Kidney (tissue), 13 donors: ENCODE measurements at regions not wholly inside any gene's neighbourhood (a gene's known extent, or its start where the extent isn't known, plus 50 kb on each side); places are given as distances from the start of the nearest gene placed in this dataset.

Experiments used
- DNase-seq, 5 donors: peaks; one replicate each; pipeline ENCODE4 v3.0.0-alpha.2; 2013 to 2020
- FAIRE-seq: peaks from 2 replicates; lab custom pipeline; 2012; peaks lifted over from hg19 to GRCh38; lab: Jason Lieb, UNC
- H3K27ac ChIP-seq, 2 donors: one replicate each; pipeline ENCODE4 v1.7.0; 2013; ENCODE audit warnings: low read depth in 2 of 2, low read length in 2 of 2, inconsistent platforms in 1 of 2
- H3K27me3 ChIP-seq: one replicate; pipeline ENCODE4 v1.7.1; 2013; ENCODE audit warnings: low read length, inconsistent platforms; ENCODE audit not compliant: control insufficient read depth, insufficient read depth
- H3K36me3 ChIP-seq, 3 donors: one replicate each; pipeline versions ENCODE4 v1.7.0 to v1.7.1; 2013; ENCODE audit warnings: low read length in 3 of 3, control low read depth in 1 of 3, inconsistent platforms in 1 of 3; ENCODE audit not compliant: insufficient read depth in 3 of 3, control insufficient read depth in 2 of 3
- H3K4me1 ChIP-seq, 3 donors: one replicate each; pipeline versions ENCODE4 v1.7.0 to v1.7.1; 2013; ENCODE audit warnings: low read length in 3 of 3, inconsistent platforms in 1 of 3, low read depth in 1 of 3; ENCODE audit not compliant: control insufficient read depth in 2 of 3, insufficient read depth in 2 of 3
- H3K4me3 ChIP-seq, 3 donors: one replicate each; pipeline versions ENCODE4 v1.7.0 to v1.8.1; 2013; ENCODE audit warnings: low read length in 3 of 3, control low read depth in 1 of 3, inconsistent platforms in 1 of 3
- H3K9ac ChIP-seq, 3 donors: one replicate each; pipeline versions ENCODE4 v1.7.0 to v1.7.1; 2013; ENCODE audit warnings: low read length in 3 of 3, control low read depth in 1 of 3, inconsistent platforms in 1 of 3
- H3K9me3 ChIP-seq, 3 donors: one replicate each; pipeline versions ENCODE4 v1.7.0 to v1.7.1; 2013; ENCODE audit warnings: low read length in 3 of 3, control low read depth in 1 of 3, inconsistent platforms in 1 of 3; ENCODE audit not compliant: control insufficient read depth in 2 of 3, insufficient read depth in 1 of 3
- intact Hi-C: fragments of 100-400 bp; cut with DNase I; formaldehyde crosslinking; loops from one replicate; pipeline ENCODE4 v1.11.1; 2022
- TF ChIP-seq, protein P1 (sequence below): IDR thresholded peaks from 3 replicates; pipeline ENCODE4 v1.5.1; 2012; ENCODE audit warnings: mild to moderate bottlenecking, moderate library complexity, borderline replicate concordance; ENCODE audit not compliant: insufficient read depth; ENCODE audit errors: extremely low read depth
- donor health status: control.
- donor health status: control.
- donor health status: control.
- donor health status: control.
- donor health status: control.
- donor health status: DM: yes; HTN: yes; CAD: no.
- donor health status: Normal renal cell carcinoma (clear cell type).

DNA sequence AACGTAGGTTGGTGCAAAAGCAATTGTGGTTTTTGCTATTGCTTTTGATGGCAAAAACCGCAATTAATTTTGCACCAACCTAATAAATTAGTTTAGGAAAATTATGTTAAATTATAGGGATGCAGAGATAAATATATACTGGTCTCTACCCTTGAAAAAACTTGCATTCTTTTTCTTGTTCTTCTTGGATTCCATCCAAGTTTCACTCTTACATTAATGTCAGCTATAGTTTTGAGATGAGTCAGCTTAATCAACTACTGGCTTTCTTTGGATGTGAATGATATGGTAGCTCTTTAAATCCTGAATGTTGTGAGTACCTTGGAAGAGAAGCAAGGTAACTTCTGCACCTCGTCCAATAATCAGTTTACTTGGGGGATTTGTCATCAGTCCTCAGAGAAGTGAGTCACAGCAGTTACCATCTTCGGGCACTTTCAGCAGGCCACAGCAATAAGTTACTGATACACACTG lies 549.0 kb upstream of the ZNF608 start:
- DNase-seq (no peak), FAIRE-seq (no peak)
- no peak overlapping the region for H3K27ac ChIP-seq
- no peak overlapping the region for H3K9ac ChIP-seq
- no peak overlapping the region for H3K4me3 ChIP-seq
- H3K36me3 ChIP-seq: no peaks in the 10 kb centered on the region
- TF ChIP-seq, protein P1, sequence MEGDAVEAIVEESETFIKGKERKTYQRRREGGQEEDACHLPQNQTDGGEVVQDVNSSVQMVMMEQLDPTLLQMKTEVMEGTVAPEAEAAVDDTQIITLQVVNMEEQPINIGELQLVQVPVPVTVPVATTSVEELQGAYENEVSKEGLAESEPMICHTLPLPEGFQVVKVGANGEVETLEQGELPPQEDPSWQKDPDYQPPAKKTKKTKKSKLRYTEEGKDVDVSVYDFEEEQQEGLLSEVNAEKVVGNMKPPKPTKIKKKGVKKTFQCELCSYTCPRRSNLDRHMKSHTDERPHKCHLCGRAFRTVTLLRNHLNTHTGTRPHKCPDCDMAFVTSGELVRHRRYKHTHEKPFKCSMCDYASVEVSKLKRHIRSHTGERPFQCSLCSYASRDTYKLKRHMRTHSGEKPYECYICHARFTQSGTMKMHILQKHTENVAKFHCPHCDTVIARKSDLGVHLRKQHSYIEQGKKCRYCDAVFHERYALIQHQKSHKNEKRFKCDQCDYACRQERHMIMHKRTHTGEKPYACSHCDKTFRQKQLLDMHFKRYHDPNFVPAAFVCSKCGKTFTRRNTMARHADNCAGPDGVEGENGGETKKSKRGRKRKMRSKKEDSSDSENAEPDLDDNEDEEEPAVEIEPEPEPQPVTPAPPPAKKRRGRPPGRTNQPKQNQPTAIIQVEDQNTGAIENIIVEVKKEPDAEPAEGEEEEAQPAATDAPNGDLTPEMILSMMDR: no peak
- intact Hi-C loops: no loop called here
- H3K9me3 ChIP-seq: no peaks in the 10 kb centered on the region
- H3K27me3 ChIP-seq: no peaks in the 10 kb centered on the region
- no peaks in the 10 kb centered on the region for H3K4me1 ChIP-seq

DNA sequence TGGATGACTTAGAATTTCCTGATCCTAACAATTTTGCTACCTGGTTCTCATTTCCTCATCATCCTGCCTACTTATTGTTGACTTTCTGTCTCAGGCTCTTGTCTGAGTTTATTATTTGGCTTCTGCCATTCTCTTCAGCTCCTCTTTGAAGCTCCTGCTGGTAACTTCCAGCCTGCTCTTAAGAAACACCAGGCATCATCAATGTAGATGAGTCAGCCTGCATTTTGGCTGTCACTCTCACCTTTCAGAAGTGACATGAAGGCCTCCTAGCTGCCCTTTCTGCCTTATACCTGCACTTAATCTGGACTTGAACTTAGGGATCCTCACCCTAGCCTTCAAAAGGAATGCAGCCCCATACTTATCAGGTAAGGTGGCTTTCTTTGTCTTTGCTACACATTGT lies 551.8 kb upstream of the ZNF608 start:
- H3K9ac ChIP-seq: no peak overlapping the region
- no peak overlapping the region for H3K4me3 ChIP-seq
- no peaks in the 10 kb centered on the region for H3K27me3 ChIP-seq
- H3K9me3 ChIP-seq: no peaks in the 10 kb centered on the region
- intact Hi-C loops: no loop called here
- no peak for DNase-seq
- TF ChIP-seq, protein P1: no peak
- no peaks in the 10 kb centered on the region for H3K4me1 ChIP-seq
- no peaks in the 10 kb centered on the region for H3K36me3 ChIP-seq
- H3K27ac ChIP-seq: no peak overlapping the region
- no peak for FAIRE-seq

DNA sequence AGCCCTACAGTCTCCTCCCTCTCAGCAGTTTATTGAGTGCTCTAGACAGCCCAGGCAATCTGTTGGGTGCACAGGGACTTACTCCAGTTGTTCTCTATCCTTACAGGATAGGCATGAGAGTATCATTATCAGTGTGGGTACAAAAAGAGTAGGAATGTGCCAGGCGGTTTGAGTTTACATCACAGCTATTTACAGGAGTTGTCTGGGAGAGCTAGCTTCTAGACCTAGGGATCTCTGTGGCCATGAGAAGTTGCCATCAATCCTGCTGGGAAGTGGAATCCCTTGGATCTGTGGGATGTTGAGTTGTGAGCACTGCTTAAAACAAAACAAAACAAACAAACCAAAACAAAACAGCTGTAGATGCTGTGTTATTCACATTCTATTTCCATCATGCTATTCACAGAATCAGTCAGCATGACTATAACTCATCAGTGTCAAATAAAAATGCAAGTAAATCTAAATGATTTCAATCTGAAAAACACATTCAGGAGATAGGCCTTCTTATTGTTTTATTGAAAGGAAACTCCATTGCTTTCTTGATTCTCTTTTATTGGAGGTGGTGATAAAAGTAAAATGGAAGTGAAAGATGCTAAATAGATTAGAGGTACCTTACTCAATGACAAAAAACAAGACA lies 552.4 kb upstream of the ZNF608 start:
- TF ChIP-seq, protein P1: no peak
- Histone ChIP-seq H3K4me3 (no peak overlapping the region), H3K9ac (no peak overlapping the region), H3K36me3 (no peaks in the 10 kb centered on the region), H3K27ac (no peak overlapping the region), H3K27me3 (no peaks in the 10 kb centered on the region), H3K9me3 (no peaks in the 10 kb centered on the region), H3K4me1 (no peaks in the 10 kb centered on the region)
- no peak for DNase-seq
- FAIRE-seq: no peak
- intact Hi-C loops: no loop called here

DNA sequence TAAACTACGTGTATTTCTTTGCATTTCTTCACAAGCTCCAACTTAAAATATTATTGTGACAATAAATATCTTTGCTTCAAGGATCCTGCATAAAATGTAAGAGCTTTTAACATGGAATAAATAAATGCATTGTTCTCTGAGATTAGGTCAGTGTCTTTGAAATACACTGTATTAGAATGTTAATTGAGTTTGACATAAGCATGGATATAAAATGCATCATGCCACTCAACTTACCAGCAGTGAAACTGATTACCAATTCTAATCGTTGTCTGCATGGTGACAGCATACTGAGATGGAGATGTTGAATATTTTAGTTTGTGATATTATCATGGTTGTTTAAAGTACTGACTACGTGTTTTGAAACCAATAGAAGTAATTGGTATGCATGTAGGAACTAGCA lies 555.3 kb upstream of the ZNF608 start:
- TF ChIP-seq, protein P1: no peak
- H3K27me3 ChIP-seq: no peaks in the 10 kb centered on the region
- DNase-seq (no peak), FAIRE-seq (no peak)
- no peaks in the 10 kb centered on the region for H3K4me1 ChIP-seq
- intact Hi-C loops: no loop called here
- no peak overlapping the region for H3K27ac ChIP-seq
- no peak overlapping the region for H3K4me3 ChIP-seq
- no peak overlapping the region for H3K9ac ChIP-seq
- no peaks in the 10 kb centered on the region for H3K36me3 ChIP-seq
- no peaks in the 10 kb centered on the region for H3K9me3 ChIP-seq
